ENCODE measurements at regions not wholly inside any gene's neighbourhood (a gene's known extent, or its start where the extent isn't known, plus 50 kb on each side); places are given as distances from the start of the nearest gene placed in this dataset.

DNA sequence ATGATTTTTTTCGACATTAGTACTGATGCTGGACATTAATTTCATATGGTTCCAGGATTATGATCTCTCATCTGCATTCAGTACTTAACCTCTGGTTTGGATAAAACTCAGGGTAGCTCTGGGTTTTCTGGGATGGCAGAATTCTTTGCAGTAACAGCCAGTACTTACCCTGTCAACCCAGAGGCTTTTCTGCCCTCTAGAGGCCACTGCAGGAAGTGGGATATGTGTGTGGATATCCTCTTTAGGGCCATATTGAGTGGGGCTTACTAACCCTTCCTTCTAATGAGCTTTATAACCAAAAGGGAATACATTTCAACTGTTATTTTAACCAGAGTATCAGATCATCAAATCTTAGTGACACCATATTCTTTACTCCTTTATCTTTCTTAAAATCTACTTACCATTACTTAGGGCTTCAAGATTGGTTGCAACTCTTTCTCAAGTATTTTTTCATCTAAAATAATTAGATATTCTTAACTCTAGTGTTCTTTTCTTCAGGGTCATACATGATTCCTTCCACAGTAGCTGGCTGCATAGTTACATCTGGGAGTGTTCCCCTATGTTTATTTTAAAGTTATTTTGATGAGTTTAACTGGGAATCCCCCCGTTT, 488.0 kb upstream of the STXBP6 start:
- H3K27ac ChIP-seq: no peak overlapping the region
- TF ChIP-seq EP300 (IDR thresholded peaks at IDR 0.05) (no peak), CTCF (IDR thresholded peaks at IDR 0.05) (peak in 5 of 7 experiments; percentile 20 to 41 (median 31))
- H3K4me1 ChIP-seq: no peaks in the 10 kb centered on the region
- WGBS, 5 donors: 45 to 60% (median 53%) methylated on average over 2 of the region's 2 CpGs
- no peaks in the 10 kb centered on the region for H3K27me3 ChIP-seq
- no peaks in the 10 kb centered on the region for H3K36me3 ChIP-seq
- H3K4me3 ChIP-seq: no peak overlapping the region
- intact Hi-C loops (cut with DNase I; ENCODE audit: low total_unique reads): no loop called here
- H3K9me3 ChIP-seq: no peaks in the 10 kb centered on the region
- DNase-seq: peak; percentile 44 to 46

DNA sequence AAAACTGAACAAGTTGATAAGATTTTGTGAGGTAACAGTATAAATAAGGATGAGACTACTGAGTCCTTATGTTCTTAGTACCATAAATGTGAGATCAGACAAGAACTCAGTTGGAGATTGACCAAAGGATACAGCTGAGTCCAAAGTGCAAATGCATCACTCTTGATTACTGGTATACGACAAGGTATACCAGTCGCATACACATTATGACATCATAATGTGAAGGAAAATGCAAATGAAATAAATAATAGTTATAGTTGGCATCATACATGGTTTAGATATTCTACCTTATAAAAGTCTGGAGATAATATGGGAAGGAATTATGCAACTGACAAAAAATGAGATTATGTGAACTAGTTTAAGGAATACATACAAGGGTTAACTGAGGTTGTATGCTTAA, 476.3 kb upstream of the STXBP6 start:
- intact Hi-C loops (cut with DNase I; ENCODE audit: low total_unique reads): no loop called here
- Histone ChIP-seq H3K9me3 (no peaks in the 10 kb centered on the region), H3K4me3 (no peak overlapping the region), H3K27me3 (no peaks in the 10 kb centered on the region), H3K27ac (no peak overlapping the region), H3K36me3 (no peaks in the 10 kb centered on the region), H3K4me1 (no peaks in the 10 kb centered on the region)
- no peak for DNase-seq
- TF ChIP-seq EP300 (IDR thresholded peaks at IDR 0.05) (no peak), POLR2AphosphoS5 (IDR thresholded peaks at IDR 0.05) (no peak), CTCF (IDR thresholded peaks at IDR 0.05) (no peak), POLR2A (IDR thresholded peaks at IDR 0.05) (no peak)
- 94 to 98% (median 97%) methylated on average over 2 of the region's 2 CpGs for WGBS, 5 donors

DNA sequence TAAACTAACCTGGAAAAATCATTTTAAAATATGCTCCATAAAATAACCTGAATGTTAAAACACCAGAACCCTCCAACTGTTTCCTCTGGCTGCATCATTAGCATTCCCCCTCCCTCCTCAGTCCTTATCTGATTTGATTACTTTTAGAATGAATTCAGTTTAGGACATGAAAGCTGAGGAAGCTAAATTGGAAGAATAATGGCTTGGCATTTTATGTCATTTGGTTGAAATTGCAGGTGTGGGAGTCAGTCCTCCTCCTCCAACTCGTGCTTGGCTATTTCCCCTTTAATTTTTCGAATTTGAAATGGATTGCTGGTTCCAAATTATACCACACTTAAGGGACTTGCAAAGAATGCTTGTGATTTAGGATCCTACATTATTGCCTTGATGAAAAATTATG, 473.0 kb upstream of the STXBP6 start:
- 46 to 57% (median 48%) methylated on average over 2 of the region's 2 CpGs for WGBS, 5 donors
- H3K36me3 ChIP-seq: no peaks in the 10 kb centered on the region

GRCh38 chr14:25522116-25522515, 472.2 kb upstream of the STXBP6 start:
- intact Hi-C loops (cut with DNase I; ENCODE audit: low total_unique reads): no loop called here
- Histone ChIP-seq H3K9me3 (no peaks in the 10 kb centered on the region), H3K4me1 (no peaks in the 10 kb centered on the region), H3K27me3 (no peaks in the 10 kb centered on the region), H3K36me3 (no peaks in the 10 kb centered on the region), H3K4me3 (no peak overlapping the region), H3K27ac (no peak overlapping the region)
- 78 to 82% (median 81%) methylated on average over 6 of the region's 6 CpGs for WGBS, 5 donors
- no peak for TF ChIP-seq POLR2AphosphoS5 (IDR thresholded peaks at IDR 0.05)
- TF ChIP-seq CTCF (IDR thresholded peaks at IDR 0.05): no peak
- TF ChIP-seq POLR2A (IDR thresholded peaks at IDR 0.05): no peak
- no peak for TF ChIP-seq EP300 (IDR thresholded peaks at IDR 0.05)
- no peak for DNase-seq

More for the DNA sequence above, 473.0 kb upstream of the STXBP6 start:
- no peaks in the 10 kb centered on the region for H3K4me1 ChIP-seq
- no peaks in the 10 kb centered on the region for H3K9me3 ChIP-seq
- H3K27ac ChIP-seq: no peak overlapping the region
- no peaks in the 10 kb centered on the region for H3K27me3 ChIP-seq
- intact Hi-C loops (cut with DNase I; ENCODE audit: low total_unique reads): no loop called here
- no peak overlapping the region for H3K4me3 ChIP-seq
- DNase-seq: no peak
- TF ChIP-seq CTCF (IDR thresholded peaks at IDR 0.05) (no peak), POLR2AphosphoS5 (IDR thresholded peaks at IDR 0.05) (no peak), EP300 (IDR thresholded peaks at IDR 0.05) (no peak), POLR2A (IDR thresholded peaks at IDR 0.05) (no peak)
